ENCODE measurements at regions not wholly inside any gene's neighbourhood (a gene's known extent, or its start where the extent isn't known, plus 50 kb on each side); places are given as distances from the start of the nearest gene placed in this dataset.
"Not testable (repeated sequence)": the region's sequence is repeated elsewhere in the genome, so short reads cannot be mapped to it uniquely, and the experiment has no call there.

- intact Hi-C loops (cut with micrococcal nuclease): no loop called here
- H3K9me3 Mint-ChIP-seq: no peaks in the 10 kb centered on the region
- no peak for DNase-seq
- H3K36me3 Mint-ChIP-seq (ENCODE audit: low read depth): no peaks in the 10 kb centered on the region
- no peaks in the 10 kb centered on the region for H3K27me3 Mint-ChIP-seq (ENCODE audit: low read depth)
- H3K4me3 Mint-ChIP-seq: no peak overlapping the region
- no peak overlapping the region for H3K27ac Mint-ChIP-seq
- CTCF ChIA-PET: no interaction called here
- H3K4me1 Mint-ChIP-seq (ENCODE audit: low read depth): no peaks in the 10 kb centered on the region
Observed at GRCh38 chr16:29304251-29304650, 102.3 kb downstream of the NPIPB11 start.

- Mint-ChIP-seq H3K4me1 (ENCODE audit: low read depth) (no peaks in the 10 kb centered on the region), H3K4me3 (no peak overlapping the region), H3K36me3 (ENCODE audit: low read depth) (no peaks in the 10 kb centered on the region), H3K9me3 (no peaks in the 10 kb centered on the region), H3K27me3 (ENCODE audit: low read depth) (no peaks in the 10 kb centered on the region), H3K27ac (no peak overlapping the region)
- intact Hi-C loops (cut with micrococcal nuclease): no loop called here
- no peak for DNase-seq
- CTCF ChIA-PET: no interaction called here
Observed at GRCh38 chr16:29303520-29303919, 103.0 kb downstream of the NPIPB11 start.

- no peak overlapping the region for H3K4me3 Mint-ChIP-seq
- no peak for DNase-seq
- no peak overlapping the region for H3K27ac Mint-ChIP-seq
- CTCF ChIA-PET: no interaction called here
- H3K4me1 Mint-ChIP-seq (ENCODE audit: low read depth): no peaks in the 10 kb centered on the region
- H3K36me3 Mint-ChIP-seq (ENCODE audit: low read depth): no peaks in the 10 kb centered on the region
- intact Hi-C loops (cut with micrococcal nuclease): no loop called here
- H3K27me3 Mint-ChIP-seq (ENCODE audit: low read depth): no peaks in the 10 kb centered on the region
- H3K9me3 Mint-ChIP-seq: no peaks in the 10 kb centered on the region
Observed at GRCh38 chr16:29302976-29303375, 103.5 kb downstream of the NPIPB11 start.

- H3K27me3 Mint-ChIP-seq (ENCODE audit: low read depth); H3K4me3 Mint-ChIP-seq; H3K27ac Mint-ChIP-seq; intact Hi-C loops (cut with micrococcal nuclease); CTCF ChIA-PET; H3K9me3 Mint-ChIP-seq; DNase-seq; H3K4me1 Mint-ChIP-seq (ENCODE audit: low read depth); H3K36me3 Mint-ChIP-seq (ENCODE audit: low read depth): not testable (repeated sequence)
Observed at GRCh38 chr16:29302433-29302832, 104.1 kb downstream of the NPIPB11 start.

- intact Hi-C loops (cut with micrococcal nuclease); CTCF ChIA-PET; H3K4me3 Mint-ChIP-seq; H3K27me3 Mint-ChIP-seq (ENCODE audit: low read depth); H3K9me3 Mint-ChIP-seq; H3K36me3 Mint-ChIP-seq (ENCODE audit: low read depth); DNase-seq; H3K4me1 Mint-ChIP-seq (ENCODE audit: low read depth); H3K27ac Mint-ChIP-seq: not testable (repeated sequence)
Observed at GRCh38 chr16:29301662-29302285, 104.7 kb downstream of the NPIPB11 start.

GRCh38 chr16:29300541-29301535 lies 105.7 kb downstream of the NPIPB11 start:
- H3K36me3 Mint-ChIP-seq (ENCODE audit: low read depth); H3K27me3 Mint-ChIP-seq (ENCODE audit: low read depth); H3K4me3 Mint-ChIP-seq; H3K9me3 Mint-ChIP-seq; CTCF ChIA-PET; DNase-seq; intact Hi-C loops (cut with micrococcal nuclease); H3K27ac Mint-ChIP-seq; H3K4me1 Mint-ChIP-seq (ENCODE audit: low read depth): not testable (repeated sequence)

- CTCF ChIA-PET; H3K4me3 Mint-ChIP-seq; H3K9me3 Mint-ChIP-seq; H3K4me1 Mint-ChIP-seq (ENCODE audit: low read depth); H3K36me3 Mint-ChIP-seq (ENCODE audit: low read depth); DNase-seq; H3K27me3 Mint-ChIP-seq (ENCODE audit: low read depth); intact Hi-C loops (cut with micrococcal nuclease); H3K27ac Mint-ChIP-seq: not testable (repeated sequence)
Observed at GRCh38 chr16:29300030-29300491, 106.5 kb downstream of the NPIPB11 start.

- H3K9me3 Mint-ChIP-seq; DNase-seq; CTCF ChIA-PET; H3K4me1 Mint-ChIP-seq (ENCODE audit: low read depth); intact Hi-C loops (cut with micrococcal nuclease); H3K4me3 Mint-ChIP-seq; H3K36me3 Mint-ChIP-seq (ENCODE audit: low read depth); H3K27ac Mint-ChIP-seq; H3K27me3 Mint-ChIP-seq (ENCODE audit: low read depth): not testable (repeated sequence)
Observed at GRCh38 chr16:29298997-29299396, 107.5 kb downstream of the NPIPB11 start.

- H3K4me3 Mint-ChIP-seq; CTCF ChIA-PET; H3K9me3 Mint-ChIP-seq; H3K27ac Mint-ChIP-seq; intact Hi-C loops (cut with micrococcal nuclease); H3K4me1 Mint-ChIP-seq (ENCODE audit: low read depth); DNase-seq; H3K36me3 Mint-ChIP-seq (ENCODE audit: low read depth); H3K27me3 Mint-ChIP-seq (ENCODE audit: low read depth): not testable (repeated sequence)
Observed at GRCh38 chr16:29298307-29298706, 108.2 kb downstream of the NPIPB11 start.

GRCh38 chr16:29297809-29298177 lies 108.7 kb downstream of the NPIPB11 start:
- H3K9me3 Mint-ChIP-seq; CTCF ChIA-PET; H3K4me1 Mint-ChIP-seq (ENCODE audit: low read depth); intact Hi-C loops (cut with micrococcal nuclease); H3K27ac Mint-ChIP-seq; DNase-seq; H3K27me3 Mint-ChIP-seq (ENCODE audit: low read depth); H3K36me3 Mint-ChIP-seq (ENCODE audit: low read depth); H3K4me3 Mint-ChIP-seq: not testable (repeated sequence)

GRCh38 chr16:29297144-29297808 lies 109.2 kb downstream of the NPIPB11 start:
- CTCF ChIA-PET; H3K4me1 Mint-ChIP-seq (ENCODE audit: low read depth); H3K36me3 Mint-ChIP-seq (ENCODE audit: low read depth); H3K9me3 Mint-ChIP-seq; DNase-seq; H3K27me3 Mint-ChIP-seq (ENCODE audit: low read depth); H3K4me3 Mint-ChIP-seq; H3K27ac Mint-ChIP-seq; intact Hi-C loops (cut with micrococcal nuclease): not testable (repeated sequence)

- intact Hi-C loops (cut with micrococcal nuclease); H3K4me3 Mint-ChIP-seq; H3K27ac Mint-ChIP-seq; DNase-seq; H3K36me3 Mint-ChIP-seq (ENCODE audit: low read depth); H3K9me3 Mint-ChIP-seq; H3K27me3 Mint-ChIP-seq (ENCODE audit: low read depth); H3K4me1 Mint-ChIP-seq (ENCODE audit: low read depth); CTCF ChIA-PET: not testable (repeated sequence)
Observed at GRCh38 chr16:29296176-29296575, 110.3 kb downstream of the NPIPB11 start.
